Lung (tissue), 11 donors: ENCODE measurements at regions not wholly inside any gene's neighbourhood (a gene's known extent, or its start where the extent isn't known, plus 50 kb on each side); places are given as distances from the start of the nearest gene placed in this dataset.

ENCODE experiments used
- ATAC-seq: fragments of 200-7000 bp; cut with Tn5 transposase; one replicate; pipeline ENCODE4 v1.9.1; 2020; ENCODE audit warnings: moderate number of reproducible peaks; ENCODE audit not compliant: insufficient read depth, low FRiP score
- DNase-seq, 3 donors: peaks; one replicate each; pipeline ENCODE4 v3.0.0-alpha.2; 2013 to 2017
- H3K27ac ChIP-seq, 2 donors: one replicate each; pipeline ENCODE4 v1.5.1; 2013; ENCODE audit warnings: mild to moderate bottlenecking in 2 of 2, moderate library complexity in 2 of 2, control low read depth in 1 of 2, inconsistent platforms in 1 of 2, low read depth in 1 of 2, low read length in 1 of 2
- H3K27me3 ChIP-seq, 3 donors: one replicate each; pipeline ENCODE4 v1.5.1; 2013; ENCODE audit warnings: low read length in 2 of 3; ENCODE audit not compliant: control insufficient read depth in 3 of 3, insufficient read depth in 3 of 3
- H3K36me3 ChIP-seq, 4 donors: one replicate each; pipeline ENCODE4 v1.5.1; 2013; ENCODE audit warnings: low read length in 4 of 4, mild to moderate bottlenecking in 1 of 4, moderate library complexity in 1 of 4; ENCODE audit not compliant: control insufficient read depth in 4 of 4, insufficient read depth in 4 of 4
- H3K4me1 ChIP-seq, 5 donors: one replicate each; pipeline ENCODE4 v1.5.1; 2013; ENCODE audit warnings: low read length in 5 of 5, mild to moderate bottlenecking in 2 of 5, moderate library complexity in 1 of 5; ENCODE audit not compliant: control insufficient read depth in 5 of 5, insufficient read depth in 5 of 5
- H3K4me3 ChIP-seq: one replicate; pipeline ENCODE4 v1.5.1; 2013; ENCODE audit warnings: mild to moderate bottlenecking, control low read depth, moderate library complexity
- H3K9ac ChIP-seq, 2 donors: one replicate each; pipeline ENCODE4 v1.5.1; 2013; ENCODE audit warnings: low read length in 2 of 2, control low read depth in 1 of 2; ENCODE audit not compliant: insufficient read depth in 1 of 2
- H3K9me3 ChIP-seq, 4 donors: one replicate each; pipeline ENCODE4 v1.5.1; 2013; ENCODE audit warnings: low read length in 3 of 4, mild to moderate bottlenecking in 1 of 4, moderate library complexity in 1 of 4; ENCODE audit not compliant: control insufficient read depth in 4 of 4, insufficient read depth in 3 of 4
- WGBS, 2 donors: extraction: QIAGEN DNeasy Blood & Tissue Kit; methylation state at CpG; one replicate each; pipeline ENCODE4 v1.1.7; 2013; 5-methylcytosine and 5-hydroxymethylcytosine counted together
- TF ChIP-seq, protein P1 (sequence below): IDR thresholded peaks from 2 replicates; pipeline ENCODE4 v1.5.1; 2012; ENCODE audit warnings: mild to moderate bottlenecking; ENCODE audit errors: control extremely low read depth, extremely low read depth
- donor health status: control.
- donor health status: control.
- donor health status: Bipolar disorder and iron deficiency.
- donor health status: healthy.
- donor health status: DM: yes; HTN: yes; CAD: no.

DNA sequence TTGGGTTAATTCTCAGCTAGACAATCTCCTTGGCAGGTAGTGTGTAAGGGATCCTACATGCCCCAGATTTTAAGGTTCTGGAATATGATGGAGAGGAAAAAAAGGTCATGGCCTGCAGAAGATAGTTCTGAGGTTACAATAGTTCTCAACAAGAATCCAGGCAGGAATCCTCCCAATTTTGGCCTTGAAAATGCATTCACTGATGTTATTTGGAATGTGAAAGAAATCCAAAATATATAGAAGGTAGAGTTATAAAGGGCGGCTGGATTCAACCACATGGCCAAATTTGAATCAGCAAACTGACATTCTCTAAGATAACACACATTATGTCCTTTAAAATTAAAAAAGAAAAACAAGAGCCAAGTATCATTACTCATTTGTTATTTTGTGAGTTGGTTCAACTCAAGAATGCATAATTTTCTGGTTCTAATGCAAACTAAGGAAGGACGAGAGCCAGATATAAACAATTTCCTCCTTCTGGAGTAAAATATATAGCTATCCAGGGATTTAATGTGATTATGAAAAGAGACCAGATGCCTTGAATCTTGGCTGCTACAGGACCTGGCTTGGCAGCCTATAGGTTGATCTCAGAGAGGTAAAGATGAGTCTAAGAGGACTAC, 177.0 kb upstream of the G2E3 start:
- TF ChIP-seq, protein P1, sequence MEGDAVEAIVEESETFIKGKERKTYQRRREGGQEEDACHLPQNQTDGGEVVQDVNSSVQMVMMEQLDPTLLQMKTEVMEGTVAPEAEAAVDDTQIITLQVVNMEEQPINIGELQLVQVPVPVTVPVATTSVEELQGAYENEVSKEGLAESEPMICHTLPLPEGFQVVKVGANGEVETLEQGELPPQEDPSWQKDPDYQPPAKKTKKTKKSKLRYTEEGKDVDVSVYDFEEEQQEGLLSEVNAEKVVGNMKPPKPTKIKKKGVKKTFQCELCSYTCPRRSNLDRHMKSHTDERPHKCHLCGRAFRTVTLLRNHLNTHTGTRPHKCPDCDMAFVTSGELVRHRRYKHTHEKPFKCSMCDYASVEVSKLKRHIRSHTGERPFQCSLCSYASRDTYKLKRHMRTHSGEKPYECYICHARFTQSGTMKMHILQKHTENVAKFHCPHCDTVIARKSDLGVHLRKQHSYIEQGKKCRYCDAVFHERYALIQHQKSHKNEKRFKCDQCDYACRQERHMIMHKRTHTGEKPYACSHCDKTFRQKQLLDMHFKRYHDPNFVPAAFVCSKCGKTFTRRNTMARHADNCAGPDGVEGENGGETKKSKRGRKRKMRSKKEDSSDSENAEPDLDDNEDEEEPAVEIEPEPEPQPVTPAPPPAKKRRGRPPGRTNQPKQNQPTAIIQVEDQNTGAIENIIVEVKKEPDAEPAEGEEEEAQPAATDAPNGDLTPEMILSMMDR, result no peak
- Histone ChIP-seq H3K27me3 (no peaks in the 10 kb centered on the region), H3K9ac (no peak overlapping the region), H3K9me3 (no peaks in the 10 kb centered on the region), H3K4me3 (no peak overlapping the region), H3K27ac (no peak overlapping the region), H3K36me3 (no peaks in the 10 kb centered on the region), H3K4me1 (no peaks in the 10 kb centered on the region)
- ATAC-seq (no peak), DNase-seq (no peak)
- WGBS, 2 donors, result 76 to 81% methylated on average over 2 of the region's 2 CpGs

DNA sequence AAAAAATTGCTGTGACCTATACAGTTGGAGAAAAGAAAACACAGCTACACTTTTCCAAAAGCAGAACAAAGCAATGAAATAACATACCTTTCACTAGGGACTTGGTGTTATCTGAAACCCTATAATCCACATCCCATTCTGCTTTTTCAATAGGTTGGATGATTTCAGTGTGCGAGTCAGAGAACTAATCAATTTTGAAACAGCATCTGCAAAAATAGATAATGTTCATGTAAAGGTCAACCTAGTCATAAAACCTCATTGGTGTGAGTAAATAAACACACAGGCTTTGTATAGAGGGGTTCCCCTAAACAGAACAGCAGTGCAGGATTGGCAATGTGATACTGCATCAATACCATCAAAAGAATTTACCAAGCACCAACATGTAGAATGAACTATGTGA, 173.0 kb upstream of the G2E3 start:
- DNase-seq (no peak), ATAC-seq (no peak)
- 73 to 83% methylated on average over 1 of the region's 1 CpG for WGBS, 2 donors
- Histone ChIP-seq H3K27me3 (no peaks in the 10 kb centered on the region), H3K36me3 (no peaks in the 10 kb centered on the region), H3K4me3 (no peak overlapping the region), H3K4me1 (no peaks in the 10 kb centered on the region), H3K9me3 (no peaks in the 10 kb centered on the region), H3K27ac (no peak overlapping the region), H3K9ac (no peak overlapping the region)
- TF ChIP-seq, protein P1, result no peak

DNA sequence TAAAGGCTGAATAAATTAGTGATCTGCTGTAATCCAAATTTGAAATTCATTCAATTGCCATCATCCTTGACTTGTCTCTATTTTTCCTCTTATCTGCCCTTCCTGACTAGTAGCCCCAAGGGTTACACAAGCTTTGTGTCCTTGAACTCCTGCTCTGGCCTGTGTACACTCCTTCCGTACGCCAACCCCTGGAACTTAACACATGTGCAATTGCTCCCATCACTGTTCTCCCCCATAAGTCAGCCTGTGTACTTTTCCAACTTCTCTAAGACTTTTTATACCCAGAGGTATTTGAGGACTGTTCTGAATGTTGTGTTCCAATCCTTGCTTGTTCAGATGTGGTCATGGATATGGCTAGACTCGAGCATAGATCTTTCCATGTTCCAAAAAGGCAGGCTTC, 171.1 kb upstream of the G2E3 start:
- Histone ChIP-seq H3K27me3 (no peaks in the 10 kb centered on the region), H3K4me1 (no peaks in the 10 kb centered on the region), H3K27ac (no peak overlapping the region), H3K4me3 (no peak overlapping the region), H3K36me3 (no peaks in the 10 kb centered on the region), H3K9ac (no peak overlapping the region), H3K9me3 (no peaks in the 10 kb centered on the region)
- DNase-seq (no peak), ATAC-seq (no peak)
- TF ChIP-seq, protein P1, result no peak
- 65 to 75% methylated on average over 3 of the region's 3 CpGs for WGBS, 2 donors

DNA sequence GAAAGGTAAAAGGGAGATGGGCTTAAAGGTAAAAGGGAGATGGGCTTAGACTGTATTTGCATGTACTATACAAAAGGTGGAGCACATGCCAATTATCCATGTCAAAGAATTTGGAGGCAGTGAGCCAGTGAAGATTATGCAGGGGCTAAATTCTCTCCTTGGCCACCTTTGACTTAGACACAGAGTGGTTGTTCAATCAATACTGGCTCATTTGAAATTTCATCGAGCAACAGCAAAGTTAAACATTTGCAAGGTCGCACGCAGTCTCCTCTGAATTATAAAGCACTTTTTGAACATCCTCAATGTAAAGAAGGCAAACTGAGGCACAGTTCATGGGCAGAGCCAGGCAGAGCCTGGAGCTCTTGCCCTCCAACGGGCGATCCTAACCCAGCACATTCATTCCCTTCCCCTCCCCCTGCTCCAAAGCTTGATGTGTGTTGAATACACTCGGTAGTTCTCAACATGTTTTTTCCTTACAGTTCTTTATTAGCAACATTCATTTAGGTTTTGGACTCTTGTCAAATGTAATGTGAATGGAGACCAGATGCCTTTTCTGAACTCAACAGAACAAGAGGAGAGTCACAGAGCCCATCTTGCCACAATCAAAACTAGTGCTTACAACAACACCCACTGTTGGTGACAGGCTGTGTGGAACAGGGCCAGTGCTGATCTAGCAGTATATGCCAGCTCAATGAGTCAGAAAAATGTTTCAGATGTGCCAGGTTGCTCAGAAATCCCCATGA, 169.7 kb upstream of the G2E3 start:
- ATAC-seq (no peak), DNase-seq (peak in 1 of 3 donors; percentile 4)
- H3K4me3 ChIP-seq, result no peak overlapping the region
- no peaks in the 10 kb centered on the region for H3K4me1 ChIP-seq
- H3K27ac ChIP-seq, result no peak overlapping the region
- 87 to 88% methylated on average over 6 of the region's 6 CpGs for WGBS, 2 donors
- H3K27me3 ChIP-seq, result no peaks in the 10 kb centered on the region
- H3K9ac ChIP-seq, result no peak overlapping the region
- no peaks in the 10 kb centered on the region for H3K9me3 ChIP-seq
- no peaks in the 10 kb centered on the region for H3K36me3 ChIP-seq
- TF ChIP-seq, protein P1, result no peak
